Calu3 (cell line): ENCODE measurements at regions not wholly inside any gene's neighbourhood (a gene's known extent, or its start where the extent isn't known, plus 50 kb on each side); places are given as distances from the start of the nearest gene placed in this dataset.

Experiments used
- BruUV-seq: library from RNA; stranded (reverse); fragments of 400-500 nt; replicated peaks from 2 replicates; lab custom pipeline; 2021; lab: Mats Ljungman, UMichigan
- CTCF ChIA-PET: fragments of 300-600 bp; sonication (Branson Sonifier 250); formaldehyde crosslinking; loops from one replicate; lab custom pipeline; 2022; ENCODE audit warnings: antibody characterized with exemption; lab: Charles Lee
- DNase-seq: peaks from one replicate; pipeline ENCODE4 v3.0.0; 2022
- H3K27ac Mint-ChIP-seq: one replicate; pipeline ENCODE4 v1.8.0; 2022; ENCODE audit warnings: mixed read lengths; ENCODE audit not compliant: unreplicated experiment
- H3K27me3 Mint-ChIP-seq: one replicate; pipeline ENCODE4 v1.8.0; 2022; ENCODE audit warnings: mixed read lengths; ENCODE audit not compliant: unreplicated experiment
- H3K36me3 Mint-ChIP-seq: one replicate; pipeline ENCODE4 v1.8.0; 2022; ENCODE audit warnings: mild to moderate bottlenecking, moderate library complexity, mixed read lengths; ENCODE audit not compliant: insufficient read depth, unreplicated experiment
- H3K4me1 Mint-ChIP-seq: one replicate; pipeline ENCODE4 v1.8.0; 2022; ENCODE audit warnings: mild to moderate bottlenecking, low read depth, mixed read lengths; ENCODE audit not compliant: unreplicated experiment
- H3K4me3 Mint-ChIP-seq: one replicate; pipeline ENCODE4 v1.8.0; 2022; ENCODE audit warnings: mild to moderate bottlenecking, low read depth, moderate library complexity, mixed read lengths; ENCODE audit not compliant: unreplicated experiment
- H3K9me3 Mint-ChIP-seq: one replicate; pipeline ENCODE4 v1.8.0; 2022; ENCODE audit warnings: low read depth, mixed read lengths; ENCODE audit not compliant: unreplicated experiment
- CTCF ChIP-seq: fragments of 200-600 bp; IDR thresholded peaks from one replicate; pipeline ENCODE4 v1.8.0; 2022; ENCODE audit warnings: antibody characterized with exemption; ENCODE audit not compliant: unreplicated experiment
- intact Hi-C: fragments of 100-400 bp; cut with micrococcal nuclease; formaldehyde crosslinking; loops from one replicate; pipeline ENCODE4 v1.10.0; 2022; ENCODE audit not compliant: unreplicated experiment

- Mint-ChIP-seq H3K9me3 (no peaks in the 10 kb centered on the region), H3K4me1 (no peaks in the 10 kb centered on the region), H3K27me3 (no peaks in the 10 kb centered on the region), H3K27ac (no peak overlapping the region), H3K4me3 (no peak overlapping the region), H3K36me3 (no peaks in the 10 kb centered on the region)
- no TSS peak for BruUV-seq
- intact Hi-C loops = no loop called here
- TF ChIP-seq CTCF = no peak
- CTCF ChIA-PET = no interaction called here
- no peak for DNase-seq
Observed at GRCh38 chr4:164229255-164229654, 524.7 kb upstream of the SMIM31 start.

GRCh38 chr4:164239433-164239832, 514.5 kb upstream of the SMIM31 start:
- no TSS peak for BruUV-seq
- intact Hi-C loops = no loop called here
- no peak for DNase-seq
- CTCF ChIA-PET = no interaction called here
- Mint-ChIP-seq H3K36me3 (no peaks in the 10 kb centered on the region), H3K27ac (no peak overlapping the region), H3K9me3 (peaks cover 2% of the 10 kb centered on the region), H3K27me3 (no peaks in the 10 kb centered on the region), H3K4me3 (no peak overlapping the region), H3K4me1 (peaks cover 6% of the 10 kb centered on the region)
- TF ChIP-seq CTCF = no peak

DNA sequence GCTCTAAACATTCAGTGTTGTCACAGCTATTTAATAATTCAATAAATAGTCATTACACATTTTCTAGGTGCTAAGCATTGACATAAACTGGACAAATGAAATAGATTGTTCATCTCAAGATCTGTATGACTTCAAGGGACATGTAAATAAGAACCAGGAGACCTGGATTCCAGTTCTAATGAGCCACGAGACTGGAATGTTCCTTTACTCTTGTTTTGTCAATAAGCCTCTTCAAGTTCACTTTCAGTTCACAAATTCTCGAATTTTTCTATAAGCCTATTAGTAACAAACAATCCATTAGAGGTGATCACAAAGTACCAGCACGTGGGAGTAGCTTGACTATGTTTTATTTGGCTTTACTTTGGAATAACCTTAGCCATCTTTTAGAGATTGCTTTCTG, 514.0 kb upstream of the SMIM31 start:
- Mint-ChIP-seq H3K27me3 (no peaks in the 10 kb centered on the region), H3K27ac (no peak overlapping the region), H3K36me3 (no peaks in the 10 kb centered on the region), H3K9me3 (peaks cover under 1% of the 10 kb centered on the region), H3K4me3 (no peak overlapping the region), H3K4me1 (peaks cover 6% of the 10 kb centered on the region)
- BruUV-seq = no TSS peak
- CTCF ChIA-PET = no interaction called here
- intact Hi-C loops = no loop called here
- no peak for DNase-seq
- no peak for TF ChIP-seq CTCF

GRCh38 chr4:164251257-164251656, 502.7 kb upstream of the SMIM31 start:
- no peaks in the 10 kb centered on the region for H3K27me3 Mint-ChIP-seq
- no peaks in the 10 kb centered on the region for H3K9me3 Mint-ChIP-seq
- no peaks in the 10 kb centered on the region for H3K4me1 Mint-ChIP-seq
- TF ChIP-seq CTCF = no peak
- H3K4me3 Mint-ChIP-seq = no peak overlapping the region
- no TSS peak for BruUV-seq
- CTCF ChIA-PET = no interaction called here
- intact Hi-C loops = no loop called here
- H3K27ac Mint-ChIP-seq = no peak overlapping the region
- H3K36me3 Mint-ChIP-seq = no peaks in the 10 kb centered on the region
- no peak for DNase-seq
